AG09319 (cell line): ENCODE measurements at regions not wholly inside any gene's neighbourhood (a gene's known extent, or its start where the extent isn't known, plus 50 kb on each side); places are given as distances from the start of the nearest gene placed in this dataset.

ENCODE experiments used
- DNase-seq: peaks from one replicate; pipeline ENCODE4 v3.0.0-alpha.2; 2010; ENCODE audit warnings: low read depth; ENCODE audit errors: extremely low read depth
- TF ChIP-seq, protein P1 (sequence below): IDR thresholded peaks from 2 replicates; pipeline ENCODE4 v1.5.1; 2011; ENCODE audit warnings: low read depth, mild to moderate bottlenecking, inconsistent platforms, low read length, moderate library complexity

DNA sequence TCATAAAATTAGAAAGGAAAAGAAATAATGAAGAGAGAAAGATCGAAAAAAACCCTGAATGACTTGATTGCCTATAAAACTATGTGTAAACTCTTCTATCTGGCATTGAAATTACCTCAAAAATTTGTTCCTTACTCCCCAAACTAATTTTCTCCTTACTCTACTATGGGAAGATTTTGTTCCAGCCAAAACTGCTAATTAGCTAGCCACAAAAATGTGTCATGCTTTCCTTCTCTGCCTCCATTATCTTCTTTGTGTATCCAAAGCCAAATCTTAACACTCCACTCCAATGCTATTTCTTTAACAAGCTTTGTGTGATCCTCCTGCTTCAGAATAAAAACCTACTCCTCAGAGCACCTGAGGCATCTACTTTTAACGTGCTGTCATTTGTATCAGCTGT, 831.2 kb downstream of the METTL15 start:
- DNase-seq = no peak
- TF ChIP-seq, protein P1, sequence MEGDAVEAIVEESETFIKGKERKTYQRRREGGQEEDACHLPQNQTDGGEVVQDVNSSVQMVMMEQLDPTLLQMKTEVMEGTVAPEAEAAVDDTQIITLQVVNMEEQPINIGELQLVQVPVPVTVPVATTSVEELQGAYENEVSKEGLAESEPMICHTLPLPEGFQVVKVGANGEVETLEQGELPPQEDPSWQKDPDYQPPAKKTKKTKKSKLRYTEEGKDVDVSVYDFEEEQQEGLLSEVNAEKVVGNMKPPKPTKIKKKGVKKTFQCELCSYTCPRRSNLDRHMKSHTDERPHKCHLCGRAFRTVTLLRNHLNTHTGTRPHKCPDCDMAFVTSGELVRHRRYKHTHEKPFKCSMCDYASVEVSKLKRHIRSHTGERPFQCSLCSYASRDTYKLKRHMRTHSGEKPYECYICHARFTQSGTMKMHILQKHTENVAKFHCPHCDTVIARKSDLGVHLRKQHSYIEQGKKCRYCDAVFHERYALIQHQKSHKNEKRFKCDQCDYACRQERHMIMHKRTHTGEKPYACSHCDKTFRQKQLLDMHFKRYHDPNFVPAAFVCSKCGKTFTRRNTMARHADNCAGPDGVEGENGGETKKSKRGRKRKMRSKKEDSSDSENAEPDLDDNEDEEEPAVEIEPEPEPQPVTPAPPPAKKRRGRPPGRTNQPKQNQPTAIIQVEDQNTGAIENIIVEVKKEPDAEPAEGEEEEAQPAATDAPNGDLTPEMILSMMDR = no peak

DNA sequence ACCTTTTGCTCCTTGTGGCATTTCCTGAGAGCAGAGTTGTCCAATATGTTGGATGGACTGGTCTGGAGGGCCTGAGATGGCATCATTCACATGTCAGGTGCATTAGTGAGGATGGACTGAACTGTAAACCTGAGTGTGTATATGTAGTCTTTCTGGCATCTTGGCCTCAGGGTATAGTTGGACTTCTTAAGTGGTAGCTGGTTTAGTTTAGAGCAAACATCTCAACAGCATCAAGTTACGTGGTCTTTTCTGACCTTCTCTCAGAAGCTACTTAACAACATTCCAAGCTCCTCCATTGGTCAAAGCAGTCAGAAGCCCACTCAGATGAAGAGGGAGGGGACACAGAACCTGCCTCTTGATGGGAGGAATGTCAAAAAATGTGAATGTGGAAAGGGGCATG, 829.9 kb downstream of the METTL15 start:
- TF ChIP-seq, protein P1 = no peak
- no peak for DNase-seq

DNA sequence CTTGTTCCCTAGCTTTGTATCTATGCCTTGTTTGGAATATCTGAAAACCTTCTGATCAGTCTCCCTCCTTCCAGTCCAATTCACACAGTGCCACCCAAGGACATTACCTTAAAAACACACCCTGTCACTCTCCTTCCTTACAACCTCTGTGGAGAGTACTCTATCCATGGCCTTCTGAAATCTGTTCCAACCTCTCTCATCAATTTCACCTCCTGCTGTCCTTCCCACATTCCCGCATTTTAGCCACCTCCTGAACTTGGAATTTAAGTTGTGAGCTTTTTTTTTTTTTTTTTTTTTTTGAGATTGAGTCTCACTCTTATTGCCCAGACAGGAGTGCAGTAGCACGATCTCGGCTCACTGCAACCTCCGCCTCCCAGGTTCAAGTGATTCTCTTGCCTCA, 824.8 kb downstream of the METTL15 start:
- TF ChIP-seq, protein P1 = no peak
- no peak for DNase-seq

DNA sequence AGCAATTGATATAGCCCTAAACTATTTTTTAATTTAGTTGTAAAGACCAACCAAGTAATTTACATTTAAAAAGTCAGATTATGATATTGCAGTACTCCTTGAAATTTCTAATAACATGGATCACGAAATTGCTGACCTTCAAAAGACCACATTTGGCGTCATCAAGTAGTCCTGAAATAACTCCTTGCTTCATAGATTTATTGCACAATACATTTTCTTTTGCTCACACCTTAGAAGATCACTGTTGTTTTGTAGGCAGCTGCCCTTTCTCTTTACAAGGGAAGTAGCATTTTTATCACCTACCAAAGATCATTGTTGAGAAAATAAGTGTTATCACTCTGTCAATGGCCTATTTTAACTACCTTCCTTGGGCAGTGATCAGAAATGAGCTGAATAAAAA, 815.8 kb downstream of the METTL15 start:
- DNase-seq = no peak

GRCh38 chr11:28922386-28922981, 814.3 kb downstream of the METTL15 start:
- TF ChIP-seq, protein P1 = no peak
- no peak for DNase-seq

More for the DNA sequence above, 815.8 kb downstream of the METTL15 start:
- TF ChIP-seq, protein P1 = no peak

DNA sequence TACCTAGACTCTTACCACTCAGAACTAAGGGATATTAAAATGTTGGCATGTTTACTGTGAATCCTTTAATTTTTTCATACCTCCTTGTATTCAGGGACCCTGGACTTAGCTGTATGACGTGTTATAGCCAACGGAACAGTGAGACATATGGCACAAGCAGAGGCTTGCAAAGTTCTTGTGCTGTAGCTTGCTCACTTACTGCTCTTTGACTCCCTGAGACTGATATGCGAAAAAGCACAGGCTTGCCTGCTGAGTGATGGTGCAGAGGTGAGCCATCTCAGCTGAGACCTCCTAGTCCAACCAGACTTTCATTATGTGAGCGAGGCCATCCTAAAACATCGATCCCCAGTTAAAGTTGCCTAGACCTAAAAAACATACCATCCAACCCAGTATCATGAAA, 811.0 kb downstream of the METTL15 start:
- TF ChIP-seq, protein P1 = no peak
- no peak for DNase-seq

DNA sequence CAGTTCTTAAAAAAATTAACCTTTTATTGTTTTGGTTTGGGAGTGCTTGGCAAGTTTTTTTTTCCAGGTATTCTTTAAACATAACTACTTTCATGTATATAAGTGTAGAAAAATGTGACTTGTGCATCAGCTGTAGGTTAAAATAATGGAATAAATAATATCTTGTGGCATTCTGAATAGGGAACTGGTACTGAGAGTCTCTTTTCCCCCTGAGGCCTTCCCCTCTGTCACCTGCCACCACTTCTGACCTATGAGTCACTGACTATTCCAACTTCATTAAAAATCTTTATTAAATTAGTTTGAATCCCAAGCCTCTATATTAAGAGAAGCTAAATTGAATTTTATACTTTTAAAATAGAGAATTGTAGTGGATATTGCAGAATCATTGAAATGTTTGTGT, 805.7 kb downstream of the METTL15 start:
- TF ChIP-seq, protein P1 = no peak
- no peak for DNase-seq
